B cell (primary cell): ENCODE measurements at regions not wholly inside any gene's neighbourhood (a gene's known extent, or its start where the extent isn't known, plus 50 kb on each side); places are given as distances from the start of the nearest gene placed in this dataset.

Source experiments
- EZH2 ChIP-seq: IDR thresholded peaks from 2 replicates; pipeline ENCODE4 v1.6.1; 2012; ENCODE audit warnings: borderline replicate concordance, low read depth, mild to moderate bottlenecking, moderate library complexity, low read length; ENCODE audit not compliant: insufficient read depth, poor library complexity, severe bottlenecking
- TF ChIP-seq, protein P1 (sequence below): fragments of 200-600 bp; IDR thresholded peaks from one replicate; pipeline ENCODE4 v1.8.0; 2022; ENCODE audit warnings: antibody characterized with exemption, mild to moderate bottlenecking

DNA sequence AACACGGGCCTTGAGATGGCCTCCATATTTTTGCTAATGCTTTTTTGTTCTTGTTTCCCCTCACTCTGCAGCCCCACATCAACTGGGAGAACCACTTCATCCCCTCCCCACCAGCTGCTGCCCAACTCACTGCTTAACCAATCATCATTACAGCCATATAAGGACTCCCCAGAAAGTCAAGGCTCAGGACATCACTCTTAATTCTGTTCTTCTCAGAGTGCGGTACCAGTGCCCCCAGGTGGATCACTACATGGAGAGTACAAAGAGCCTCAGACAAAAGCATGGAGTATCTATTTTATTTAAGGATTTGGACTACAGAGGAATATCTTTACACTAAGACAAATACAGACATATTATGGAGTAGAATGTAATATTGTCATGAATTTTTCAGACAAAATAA is 340.6 kb downstream of the PAX3 start:
- TF ChIP-seq, protein P1, sequence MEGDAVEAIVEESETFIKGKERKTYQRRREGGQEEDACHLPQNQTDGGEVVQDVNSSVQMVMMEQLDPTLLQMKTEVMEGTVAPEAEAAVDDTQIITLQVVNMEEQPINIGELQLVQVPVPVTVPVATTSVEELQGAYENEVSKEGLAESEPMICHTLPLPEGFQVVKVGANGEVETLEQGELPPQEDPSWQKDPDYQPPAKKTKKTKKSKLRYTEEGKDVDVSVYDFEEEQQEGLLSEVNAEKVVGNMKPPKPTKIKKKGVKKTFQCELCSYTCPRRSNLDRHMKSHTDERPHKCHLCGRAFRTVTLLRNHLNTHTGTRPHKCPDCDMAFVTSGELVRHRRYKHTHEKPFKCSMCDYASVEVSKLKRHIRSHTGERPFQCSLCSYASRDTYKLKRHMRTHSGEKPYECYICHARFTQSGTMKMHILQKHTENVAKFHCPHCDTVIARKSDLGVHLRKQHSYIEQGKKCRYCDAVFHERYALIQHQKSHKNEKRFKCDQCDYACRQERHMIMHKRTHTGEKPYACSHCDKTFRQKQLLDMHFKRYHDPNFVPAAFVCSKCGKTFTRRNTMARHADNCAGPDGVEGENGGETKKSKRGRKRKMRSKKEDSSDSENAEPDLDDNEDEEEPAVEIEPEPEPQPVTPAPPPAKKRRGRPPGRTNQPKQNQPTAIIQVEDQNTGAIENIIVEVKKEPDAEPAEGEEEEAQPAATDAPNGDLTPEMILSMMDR: no peak
- TF ChIP-seq EZH2: no peak
